NCI-H1092 treated with DMSO at 0.1 percent for 48 hours (cell line): ENCODE measurements at regions not wholly inside any gene's neighbourhood (a gene's known extent, or its start where the extent isn't known, plus 50 kb on each side); places are given as distances from the start of the nearest gene placed in this dataset.
A peak's percentile ranks its signal among the peaks of the same experiment; 100 is the strongest.

Experiments
- DNase-seq: peaks from one replicate; lab custom pipeline; 2025; lab: John Stamatoyannopoulos, UW

DNA sequence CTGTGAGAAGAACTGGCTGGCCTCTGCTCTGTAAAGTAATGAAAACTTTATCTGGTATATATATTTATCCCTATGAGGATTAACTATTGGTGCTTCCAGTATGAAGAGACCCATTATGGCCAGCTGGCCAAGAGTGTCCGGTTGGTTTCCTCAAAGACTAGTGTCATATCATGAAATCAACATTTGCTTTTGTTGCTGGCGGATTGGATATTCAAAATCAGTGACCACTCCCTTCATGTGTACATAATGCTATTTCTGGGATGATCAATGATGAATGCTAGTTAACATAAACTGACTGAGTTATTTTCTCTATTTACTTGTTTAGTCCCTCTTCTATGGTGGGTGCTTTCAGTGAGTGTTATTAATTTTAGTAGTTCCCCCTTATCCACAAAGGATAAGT lies 60.8 kb upstream of the NUDT12 start:
- no peak for DNase-seq

DNA sequence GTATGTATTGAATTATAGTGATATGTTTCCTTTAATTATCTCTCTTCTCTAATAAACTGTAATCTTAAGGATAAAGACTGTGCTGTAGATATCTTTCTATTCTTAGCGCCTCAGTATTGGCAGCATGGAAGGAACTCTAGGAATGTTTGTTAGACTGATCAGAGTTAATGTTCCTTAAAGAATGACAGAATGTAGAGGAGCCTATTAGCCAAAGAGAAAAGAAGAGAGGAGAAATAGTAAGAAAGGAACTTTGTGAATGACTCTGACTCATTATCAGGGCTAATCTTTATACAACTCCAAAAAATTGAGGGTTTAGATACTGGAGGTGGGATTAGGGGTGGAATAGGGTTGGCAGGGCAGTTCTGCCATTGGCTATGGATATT lies 59.0 kb upstream of the NUDT12 start:
- no peak for DNase-seq

DNA sequence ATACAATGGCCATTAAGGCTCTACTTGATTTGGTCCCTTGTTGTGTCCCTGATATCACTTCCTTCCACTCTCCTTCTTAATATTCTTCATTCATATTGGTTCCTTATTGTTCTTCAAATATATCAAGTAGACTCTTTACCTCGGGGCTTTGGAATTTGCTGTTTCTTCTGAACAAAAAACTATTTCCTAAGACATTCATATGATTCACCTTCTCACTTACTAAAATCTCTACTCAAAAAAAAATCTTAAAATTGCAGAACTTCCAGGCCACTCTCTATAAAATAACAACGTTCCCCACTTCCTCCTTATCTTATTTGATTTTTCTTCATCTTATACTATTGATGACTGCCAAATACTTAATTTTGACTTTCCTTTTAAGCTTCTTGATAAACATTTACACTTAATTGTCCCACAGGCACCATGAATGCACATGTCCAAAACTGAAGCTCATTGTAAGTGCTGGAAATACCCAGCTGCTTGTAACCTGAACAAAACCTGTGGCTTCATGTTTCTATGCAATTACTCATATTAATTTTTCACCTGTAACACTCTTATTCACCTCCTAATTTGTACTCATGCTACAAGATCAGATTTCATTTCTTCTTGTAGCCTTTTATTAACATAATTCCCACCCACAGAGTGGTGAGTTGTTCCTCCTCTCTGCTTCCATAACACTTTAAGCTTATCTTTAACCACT lies 58.4 kb upstream of the NUDT12 start:
- no peak for DNase-seq

DNA sequence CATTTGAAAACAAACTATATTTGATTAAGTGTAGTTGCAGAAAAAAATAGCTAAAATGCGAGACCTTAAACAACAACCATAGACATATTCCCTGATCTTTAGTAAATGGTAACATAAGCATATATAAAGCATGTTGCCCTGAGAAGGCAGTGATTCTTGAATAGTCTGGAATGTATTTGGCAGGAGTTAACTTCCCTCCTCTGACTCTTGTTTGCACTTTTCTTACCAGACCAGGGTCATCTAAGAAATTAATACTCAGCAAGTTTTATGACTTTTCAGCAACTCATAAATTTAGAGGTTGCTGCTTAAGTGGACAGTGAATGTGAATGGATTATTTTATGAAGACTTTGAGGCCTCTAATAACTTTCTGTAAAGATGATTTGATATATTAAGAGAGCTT lies 55.3 kb upstream of the NUDT12 start:
- no peak for DNase-seq

- peak; percentile 75 for DNase-seq
Measured at GRCh38 chr5:103617090-103617489, 54.5 kb upstream of the NUDT12 start.

DNA sequence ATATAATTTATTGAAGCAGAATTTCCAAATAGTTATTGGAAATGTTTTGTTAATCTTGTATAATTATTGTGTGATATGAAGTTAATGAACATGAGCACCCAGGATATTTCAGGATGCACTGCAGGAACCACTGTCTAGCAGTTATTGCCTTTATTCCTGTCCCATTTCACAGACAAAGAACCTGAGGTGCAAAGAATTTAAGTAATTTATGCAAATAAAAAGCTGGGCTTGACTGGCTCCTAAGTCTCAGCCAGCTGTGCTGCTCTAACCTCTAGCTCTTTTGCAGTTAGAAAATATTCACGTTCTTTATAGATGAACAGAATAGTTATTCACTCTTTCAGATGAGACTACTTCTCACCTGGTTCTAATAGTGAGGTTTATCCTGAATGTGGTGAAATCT lies 50.0 kb upstream of the NUDT12 start:
- DNase-seq = no peak
